ENCODE measurements at regions not wholly inside any gene's neighbourhood (a gene's known extent, or its start where the extent isn't known, plus 50 kb on each side); places are given as distances from the start of the nearest gene placed in this dataset.

DNA sequence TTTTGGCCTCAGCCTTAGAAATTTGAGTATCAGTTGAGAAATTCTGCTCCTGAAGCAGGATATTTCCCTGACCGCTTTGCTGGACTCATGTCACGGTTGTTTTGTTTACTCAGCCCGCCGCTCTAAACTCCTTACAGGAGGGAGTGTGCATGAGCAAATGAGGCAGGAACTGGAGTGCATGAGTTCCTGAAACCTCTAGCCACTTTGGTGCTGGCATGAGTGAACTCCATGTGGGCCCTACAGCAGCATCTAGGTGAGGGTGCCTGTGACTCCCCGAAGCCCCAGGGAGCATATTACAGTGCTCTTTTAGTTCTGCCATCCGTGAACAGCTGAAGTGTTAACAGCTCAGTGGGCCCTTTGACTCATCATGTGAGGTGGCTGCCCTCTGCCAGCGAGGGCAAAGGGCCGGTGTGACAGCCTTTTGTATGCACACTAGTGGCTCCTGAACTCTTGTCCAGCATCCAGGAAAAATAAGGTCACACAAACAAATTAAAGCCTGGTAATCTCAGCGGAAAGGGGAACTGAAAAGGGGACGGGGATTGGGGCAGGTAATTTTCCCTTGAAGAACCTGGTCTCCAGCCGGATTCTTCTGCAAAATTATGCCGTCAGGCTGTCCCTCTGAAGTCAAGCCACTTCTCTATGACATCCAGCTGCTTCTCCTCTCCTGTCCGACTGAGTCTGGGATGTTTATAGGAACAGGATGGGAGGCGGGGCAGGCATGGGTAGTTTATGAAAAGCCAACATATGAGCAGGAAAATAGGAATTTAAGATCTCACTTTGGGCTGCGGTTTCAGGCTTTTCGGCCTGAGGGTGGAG lies 1668.7 kb downstream of the SUCLG1 start:
- Histone ChIP-seq H3K4me1 (ENCODE audit: insufficient read depth, low read length, poor library complexity, severe bottlenecking) (no peaks in the 10 kb centered on the region), H3K27me3 (replicated peaks; ENCODE audit: insufficient read depth, low read depth, low read length, poor library complexity) (no peaks in the 10 kb centered on the region), H3K9me3 (ENCODE audit: low read depth, low read length, poor library complexity, severe bottlenecking) (peaks cover 10% of the 10 kb centered on the region), H3K27ac (ENCODE audit: low read depth, low read length, poor library complexity, severe bottlenecking) (no peak overlapping the region), H3K36me3 (ENCODE audit: insufficient read depth, low read length, poor library complexity, severe bottlenecking) (no peaks in the 10 kb centered on the region), H3K4me3 (ENCODE audit: low read depth, low read length, poor library complexity, severe bottlenecking) (no peak overlapping the region)
- intact Hi-C loops (cut with micrococcal nuclease; ENCODE audit: unreplicated experiment) = no loop called here
- ChIA-PET POLR2A (ENCODE audit: low non-redundant PET) (no interaction called here), CTCF (no interaction called here)
- TF ChIP-seq EZH2 (IDR thresholded peaks at IDR 0.05; ENCODE audit: borderline replicate concordance, low read depth, low read length, poor library complexity, severe bottlenecking) = no peak
- TF ChIP-seq, protein P1, sequence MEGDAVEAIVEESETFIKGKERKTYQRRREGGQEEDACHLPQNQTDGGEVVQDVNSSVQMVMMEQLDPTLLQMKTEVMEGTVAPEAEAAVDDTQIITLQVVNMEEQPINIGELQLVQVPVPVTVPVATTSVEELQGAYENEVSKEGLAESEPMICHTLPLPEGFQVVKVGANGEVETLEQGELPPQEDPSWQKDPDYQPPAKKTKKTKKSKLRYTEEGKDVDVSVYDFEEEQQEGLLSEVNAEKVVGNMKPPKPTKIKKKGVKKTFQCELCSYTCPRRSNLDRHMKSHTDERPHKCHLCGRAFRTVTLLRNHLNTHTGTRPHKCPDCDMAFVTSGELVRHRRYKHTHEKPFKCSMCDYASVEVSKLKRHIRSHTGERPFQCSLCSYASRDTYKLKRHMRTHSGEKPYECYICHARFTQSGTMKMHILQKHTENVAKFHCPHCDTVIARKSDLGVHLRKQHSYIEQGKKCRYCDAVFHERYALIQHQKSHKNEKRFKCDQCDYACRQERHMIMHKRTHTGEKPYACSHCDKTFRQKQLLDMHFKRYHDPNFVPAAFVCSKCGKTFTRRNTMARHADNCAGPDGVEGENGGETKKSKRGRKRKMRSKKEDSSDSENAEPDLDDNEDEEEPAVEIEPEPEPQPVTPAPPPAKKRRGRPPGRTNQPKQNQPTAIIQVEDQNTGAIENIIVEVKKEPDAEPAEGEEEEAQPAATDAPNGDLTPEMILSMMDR (conservative IDR thresholded peaks at IDR 0.05; ENCODE audit: low read depth, low read length) = no peak
- no TSS peak for BruUV-seq (replicated peaks)
- no peak for DNase-seq (ENCODE audit: low spot score)

DNA sequence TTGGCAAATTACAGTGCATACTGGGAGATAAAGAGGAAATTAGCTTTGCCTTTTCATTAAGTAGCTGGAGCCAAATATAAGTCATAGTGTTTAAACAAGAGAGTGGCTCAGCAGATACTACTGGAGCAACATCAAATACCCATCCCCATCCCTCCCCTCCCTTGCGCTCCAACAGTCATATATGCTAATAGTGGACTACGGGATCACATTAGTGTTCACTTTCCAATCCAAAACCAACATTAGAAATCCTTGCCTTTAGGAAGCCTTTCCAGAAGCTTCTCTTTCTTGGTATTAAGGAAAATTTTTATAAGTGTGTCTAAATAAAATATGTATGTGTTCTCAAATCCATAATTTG lies 1669.3 kb downstream of the SUCLG1 start:
- H3K4me3 ChIP-seq (ENCODE audit: low read depth, low read length, poor library complexity, severe bottlenecking) = no peak overlapping the region
- H3K4me1 ChIP-seq (ENCODE audit: insufficient read depth, low read length, poor library complexity, severe bottlenecking) = no peaks in the 10 kb centered on the region
- no peaks in the 10 kb centered on the region for H3K27me3 ChIP-seq (replicated peaks; ENCODE audit: insufficient read depth, low read depth, low read length, poor library complexity)
- TF ChIP-seq EZH2 (IDR thresholded peaks at IDR 0.05; ENCODE audit: borderline replicate concordance, low read depth, low read length, poor library complexity, severe bottlenecking) = no peak
- TF ChIP-seq, protein P1 (conservative IDR thresholded peaks at IDR 0.05; ENCODE audit: low read depth, low read length) = no peak
- H3K9me3 ChIP-seq (ENCODE audit: low read depth, low read length, poor library complexity, severe bottlenecking) = peaks cover 10% of the 10 kb centered on the region
- ChIA-PET POLR2A (ENCODE audit: low non-redundant PET) (no interaction called here), CTCF (no interaction called here)
- H3K27ac ChIP-seq (ENCODE audit: low read depth, low read length, poor library complexity, severe bottlenecking) = no peak overlapping the region
- intact Hi-C loops (cut with micrococcal nuclease; ENCODE audit: unreplicated experiment) = no loop called here
- no peak for DNase-seq (ENCODE audit: low spot score)
- no peaks in the 10 kb centered on the region for H3K36me3 ChIP-seq (ENCODE audit: insufficient read depth, low read length, poor library complexity, severe bottlenecking)
- no TSS peak for BruUV-seq (replicated peaks)

DNA sequence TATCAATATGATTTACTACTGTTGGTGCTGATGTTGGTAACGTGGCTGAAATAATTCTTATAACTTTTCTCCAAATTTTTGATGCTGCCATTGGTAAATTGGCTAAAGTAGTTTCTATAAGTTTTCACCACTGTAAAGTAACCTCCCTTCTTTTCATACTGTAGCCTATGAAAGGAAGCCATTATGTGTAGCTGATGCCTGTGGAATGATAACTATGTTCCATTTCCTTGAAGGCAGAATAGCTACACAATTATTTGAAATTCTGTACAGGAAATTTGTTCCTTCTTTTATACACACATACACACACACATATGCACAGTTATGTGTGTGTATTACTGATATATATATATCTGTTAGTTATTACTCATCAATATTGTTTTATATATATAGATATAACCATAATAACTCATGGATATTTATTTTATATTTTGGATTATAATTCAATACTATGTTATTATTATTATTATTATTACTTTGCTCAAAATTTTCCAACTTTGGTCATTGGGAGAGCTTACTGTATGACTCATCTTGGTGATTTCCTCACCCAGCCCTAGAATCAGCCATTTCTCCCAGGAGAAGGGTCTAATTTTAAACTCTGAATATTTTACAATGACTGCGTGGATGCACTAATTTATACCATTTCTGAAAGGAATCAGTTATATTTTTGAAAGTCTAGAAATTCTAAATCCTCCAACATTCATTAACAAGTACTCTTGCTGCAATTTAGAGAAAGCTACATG lies 1677.7 kb downstream of the SUCLG1 start:
- Histone ChIP-seq H3K4me3 (ENCODE audit: low read depth, low read length, poor library complexity, severe bottlenecking) (no peak overlapping the region), H3K4me1 (ENCODE audit: insufficient read depth, low read length, poor library complexity, severe bottlenecking) (no peaks in the 10 kb centered on the region), H3K36me3 (ENCODE audit: insufficient read depth, low read length, poor library complexity, severe bottlenecking) (no peaks in the 10 kb centered on the region), H3K27ac (ENCODE audit: low read depth, low read length, poor library complexity, severe bottlenecking) (no peak overlapping the region), H3K9me3 (ENCODE audit: low read depth, low read length, poor library complexity, severe bottlenecking) (peaks cover 6% of the 10 kb centered on the region), H3K27me3 (replicated peaks; ENCODE audit: insufficient read depth, low read depth, low read length, poor library complexity) (no peaks in the 10 kb centered on the region)
- no TSS peak for BruUV-seq (replicated peaks)
- ChIA-PET POLR2A (ENCODE audit: low non-redundant PET) (no interaction called here), CTCF (no interaction called here)
- DNase-seq (ENCODE audit: low spot score) = no peak
- intact Hi-C loops (cut with micrococcal nuclease; ENCODE audit: unreplicated experiment) = no loop called here
- TF ChIP-seq, protein P1 (conservative IDR thresholded peaks at IDR 0.05; ENCODE audit: low read depth, low read length) = no peak
- TF ChIP-seq EZH2 (IDR thresholded peaks at IDR 0.05; ENCODE audit: borderline replicate concordance, low read depth, low read length, poor library complexity, severe bottlenecking) = no peak

Measured in A673 (cell line).